Mammary epithelial cell (primary cell): ENCODE measurements at regions not wholly inside any gene's neighbourhood (a gene's known extent, or its start where the extent isn't known, plus 50 kb on each side); places are given as distances from the start of the nearest gene placed in this dataset.

ENCODE experiments used
- CTCF ChIP-seq, 2 donors: IDR thresholded peaks in 1 of 2; conservative IDR thresholded peaks in 1 of 2; 2 replicates each; pipeline ENCODE4 v1.5.1; 2011 to 2012; ENCODE audit warnings: inconsistent platforms in 2 of 2, low read length in 2 of 2, mild to moderate bottlenecking in 2 of 2, control low read depth in 1 of 2, low read depth in 1 of 2; ENCODE audit not compliant: insufficient read depth in 1 of 2; ENCODE audit errors: extremely low read depth in 1 of 2
- EZH2 ChIP-seq: IDR thresholded peaks from 2 replicates; pipeline ENCODE4 v1.6.1; 2012; ENCODE audit warnings: low read length, inconsistent platforms, borderline replicate concordance

GRCh38 chr10:124210263-124210662 lies 116.9 kb upstream of the CHST15 start:
- no peak for TF ChIP-seq CTCF (conservative IDR thresholded peaks at IDR 0.05 in 1 of 2, IDR thresholded peaks at IDR 0.05 in 1 of 2; ENCODE audit: extremely low read depth in 1 of 2, insufficient read depth in 1 of 2, low read depth in 1 of 2, low read length in 2 of 2)
- TF ChIP-seq EZH2 = no peak
